GM12891 (cell line): ENCODE measurements at regions not wholly inside any gene's neighbourhood (a gene's known extent, or its start where the extent isn't known, plus 50 kb on each side); places are given as distances from the start of the nearest gene placed in this dataset.
"Not testable (repeated sequence)": the region's sequence is repeated elsewhere in the genome, so short reads cannot be mapped to it uniquely, and the experiment has no call there.

Source experiments
- DNase-seq: peaks from one replicate; pipeline ENCODE4 v3.0.0; 2011; ENCODE audit warnings: low spot score; ENCODE audit not compliant: insufficient read length
- FAIRE-seq: peaks from 2 replicates; lab custom pipeline; 2011; peaks lifted over from hg19 to GRCh38; lab: Jason Lieb, UNC
- PAX5 ChIP-seq: IDR thresholded peaks from 2 replicates; pipeline ENCODE4 v1.6.1; 2011; ENCODE audit warnings: low read length, moderate library complexity, mild to moderate bottlenecking; ENCODE audit not compliant: insufficient read depth, severe bottlenecking
- POLR2A ChIP-seq: IDR thresholded peaks from 2 replicates; pipeline ENCODE4 v1.6.1; 2011; ENCODE audit warnings: low read depth, low read length, control low read depth
- POLR2AphosphoS5 ChIP-seq: IDR thresholded peaks from 2 replicates; pipeline ENCODE4 v1.6.1; 2011; ENCODE audit warnings: low read depth, low read length, control low read depth
- POU2F2 ChIP-seq: IDR thresholded peaks from 2 replicates; pipeline ENCODE4 v1.6.1; 2011; ENCODE audit warnings: low read depth, mild to moderate bottlenecking, control low read depth, low read length, moderate library complexity
- SPI1 ChIP-seq: IDR thresholded peaks from 2 replicates; pipeline ENCODE4 v1.6.1; 2011; ENCODE audit warnings: low read depth, low read length, control low read depth
- TAF1 ChIP-seq: IDR thresholded peaks from 2 replicates; pipeline ENCODE4 v1.6.1; 2011; ENCODE audit warnings: low read depth, low read length, control low read depth

DNA sequence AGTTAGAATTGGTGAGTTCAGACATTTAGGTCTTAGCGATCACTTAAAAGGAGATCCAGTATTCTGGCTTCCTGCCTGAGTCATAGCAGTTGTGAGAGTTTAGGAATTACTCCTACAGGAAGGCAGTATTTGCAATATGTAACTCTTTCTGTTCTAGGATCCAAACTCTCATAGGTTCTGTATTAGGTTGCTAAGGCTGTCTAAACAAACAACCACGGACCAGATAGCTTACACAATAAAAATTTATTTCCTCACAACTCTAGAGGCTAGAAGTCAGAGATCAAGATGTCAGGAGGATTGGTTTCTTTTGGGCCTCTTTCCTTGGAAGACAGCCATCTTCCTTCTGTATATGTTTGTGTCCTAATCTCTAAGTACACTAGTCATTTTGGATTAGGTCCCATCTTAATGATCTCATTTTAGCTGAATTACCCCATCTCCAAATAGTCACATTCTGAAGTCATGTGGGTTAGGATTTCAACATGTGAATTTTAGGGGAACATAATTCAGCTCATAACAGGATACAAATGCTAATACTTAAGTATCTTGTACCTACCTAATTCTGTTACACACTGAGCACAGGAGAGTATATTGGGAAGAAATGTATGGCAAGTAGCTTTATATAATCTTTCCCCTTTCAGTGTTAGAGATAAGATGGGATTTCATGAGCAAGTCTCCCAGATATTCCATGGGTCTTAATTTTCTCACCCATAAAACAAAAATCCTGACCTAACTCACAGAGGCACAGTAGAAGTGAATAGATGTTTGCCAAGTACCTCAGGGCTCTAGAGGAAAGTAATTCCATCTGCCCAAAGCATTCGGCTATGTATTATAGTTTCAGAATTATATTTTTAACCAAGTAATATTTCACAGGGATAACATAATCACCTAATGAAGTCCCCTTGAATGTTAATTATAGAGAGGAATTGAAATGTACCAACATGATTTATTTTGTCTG is 144.4 kb downstream of the PTBP2 start:
- FAIRE-seq: no peak
- DNase-seq: no peak

DNA sequence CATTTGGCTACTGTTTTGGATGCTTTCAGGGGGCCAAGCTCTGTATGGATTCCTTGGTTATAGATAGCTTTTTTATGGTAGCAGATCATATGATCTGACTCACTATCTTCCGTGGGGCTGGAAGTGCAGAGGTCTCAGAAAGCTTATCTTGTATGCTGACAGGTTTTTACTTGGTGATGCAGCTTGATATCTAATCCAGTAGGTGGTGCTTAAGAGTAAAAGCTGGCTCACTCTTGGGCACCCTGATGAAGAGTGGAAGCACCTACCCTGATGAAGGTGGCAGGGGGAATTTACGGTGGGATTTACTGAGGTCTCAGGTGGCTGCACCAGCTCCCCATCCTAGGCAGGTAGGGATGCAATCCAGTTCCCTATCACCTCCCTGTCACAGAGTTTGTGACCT is 151.2 kb downstream of the PTBP2 start:
- no peak for DNase-seq
- TF ChIP-seq POLR2A: no peak
- TF ChIP-seq TAF1: no peak
- no peak for TF ChIP-seq POU2F2
- no peak for TF ChIP-seq PAX5
- TF ChIP-seq SPI1: no peak
- TF ChIP-seq POLR2AphosphoS5: no peak
- FAIRE-seq: no peak

More for the DNA sequence above, 144.4 kb downstream of the PTBP2 start:
- TF ChIP-seq TAF1 (no peak), POU2F2 (no peak), POLR2AphosphoS5 (no peak), POLR2A (no peak), PAX5 (no peak), SPI1 (no peak)

DNA sequence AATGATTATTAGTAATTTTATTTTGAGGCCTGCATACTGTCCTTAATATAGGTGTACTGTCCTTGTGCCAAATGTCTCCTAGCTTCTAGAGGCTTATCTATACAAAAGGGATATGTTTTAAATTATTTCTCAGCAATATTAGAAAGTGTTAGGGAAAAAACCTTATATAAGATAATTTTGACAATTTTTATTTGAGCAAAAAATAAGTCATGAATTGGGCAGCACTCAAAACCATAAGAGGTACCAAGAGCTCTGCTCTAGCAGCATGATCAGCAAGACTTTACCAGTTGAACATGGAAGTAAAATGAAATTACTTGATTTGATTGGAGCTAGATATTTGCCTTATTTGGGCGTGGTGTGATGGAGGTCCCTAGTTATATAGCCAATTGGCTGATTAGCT is 157.1 kb downstream of the PTBP2 start:
- DNase-seq: no peak
- TF ChIP-seq TAF1 (no peak), POLR2A (no peak), POU2F2 (no peak)
- no peak for FAIRE-seq

DNA sequence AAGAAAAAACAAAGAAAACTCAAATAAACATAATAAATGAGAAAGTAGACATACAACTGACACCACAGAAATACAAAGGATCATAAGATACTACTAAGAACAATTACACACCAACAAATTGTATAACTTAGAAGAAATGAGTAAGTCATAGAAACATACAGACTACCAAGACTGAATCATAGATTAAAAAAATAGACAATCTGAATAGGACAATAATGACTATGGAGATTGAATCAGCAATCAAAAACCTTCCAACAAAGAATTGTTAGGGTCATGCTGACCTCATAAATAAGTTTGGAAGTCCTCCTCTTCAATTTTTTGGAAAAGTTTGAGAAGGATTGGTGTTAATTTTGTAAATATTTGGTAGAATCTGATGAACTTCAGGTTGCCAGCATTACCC is 159.0 kb downstream of the PTBP2 start:
- no peak for DNase-seq
- TF ChIP-seq POU2F2: no peak
- no peak for TF ChIP-seq POLR2AphosphoS5
- TF ChIP-seq POLR2A: no peak
- TF ChIP-seq TAF1: no peak
- TF ChIP-seq PAX5: no peak
- TF ChIP-seq SPI1: no peak
- no peak for FAIRE-seq

DNA sequence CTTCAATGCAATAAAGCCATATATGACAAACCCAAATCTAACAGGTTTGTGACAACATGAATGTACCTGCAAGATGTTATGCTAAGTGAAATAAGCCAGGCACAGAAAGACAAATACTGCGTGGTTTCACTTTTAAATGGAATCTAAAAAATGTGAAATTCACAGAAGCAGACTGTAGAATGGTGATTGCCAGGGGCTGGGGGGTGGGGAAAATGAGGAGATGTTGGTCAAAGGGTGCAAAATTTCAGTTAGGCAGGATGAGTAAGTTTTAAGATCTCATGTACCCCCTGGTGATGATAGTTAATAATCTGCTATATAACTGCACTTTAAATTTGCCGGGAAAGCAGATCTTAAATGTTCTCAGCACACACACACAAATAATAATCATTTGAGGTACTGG is 160.5 kb downstream of the PTBP2 start:
- TF ChIP-seq SPI1 (no peak), TAF1 (no peak), POLR2AphosphoS5 (no peak), PAX5 (no peak), POU2F2 (no peak), POLR2A (no peak)
- DNase-seq (no peak), FAIRE-seq (no peak)

DNA sequence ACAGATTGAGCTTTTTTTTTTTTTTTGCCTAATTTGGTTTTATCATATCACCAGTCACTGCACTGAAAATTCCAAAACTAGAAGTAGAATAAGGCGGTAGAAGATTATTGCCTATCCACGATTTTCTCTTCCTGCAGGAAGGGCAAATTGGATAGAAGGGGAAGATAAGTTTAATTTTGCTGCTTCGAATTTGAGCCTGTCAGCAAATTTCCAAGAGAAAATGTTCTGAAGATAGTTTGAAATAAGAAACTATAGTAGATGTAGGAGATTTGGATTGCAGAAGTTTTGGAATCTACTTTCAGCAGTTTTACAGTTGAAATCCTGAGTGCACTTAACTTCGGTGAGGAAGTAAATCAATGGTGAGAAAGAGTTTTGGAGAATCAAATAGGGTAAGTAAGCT is 164.9 kb downstream of the PTBP2 start:
- FAIRE-seq: no peak
- no peak for TF ChIP-seq PAX5
- no peak for TF ChIP-seq TAF1
- no peak for TF ChIP-seq POLR2A
- TF ChIP-seq POLR2AphosphoS5: no peak
- no peak for TF ChIP-seq POU2F2
- no peak for TF ChIP-seq SPI1
- DNase-seq: no peak

DNA sequence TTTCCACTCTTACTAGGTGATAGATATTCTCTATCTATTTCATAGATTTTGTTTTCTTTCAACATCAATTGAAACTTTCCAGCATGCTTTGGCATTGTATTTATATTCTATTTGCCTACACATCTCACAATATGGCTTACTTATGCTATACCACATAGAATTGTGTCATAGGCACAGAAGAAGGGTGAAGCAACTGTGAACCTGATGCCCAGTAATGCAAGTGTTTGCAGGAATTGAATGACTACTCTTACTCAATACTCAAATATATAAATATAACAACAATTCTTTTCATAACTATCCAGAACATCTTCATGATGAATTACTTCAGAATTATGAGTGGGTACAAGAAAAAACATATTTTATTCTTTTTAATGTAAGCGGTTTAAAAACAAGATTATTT is 165.9 kb downstream of the PTBP2 start:
- TF ChIP-seq PAX5 (no peak), POU2F2 (no peak), POLR2A (no peak), POLR2AphosphoS5 (no peak), TAF1 (no peak), SPI1 (no peak)
- no peak for FAIRE-seq

DNA sequence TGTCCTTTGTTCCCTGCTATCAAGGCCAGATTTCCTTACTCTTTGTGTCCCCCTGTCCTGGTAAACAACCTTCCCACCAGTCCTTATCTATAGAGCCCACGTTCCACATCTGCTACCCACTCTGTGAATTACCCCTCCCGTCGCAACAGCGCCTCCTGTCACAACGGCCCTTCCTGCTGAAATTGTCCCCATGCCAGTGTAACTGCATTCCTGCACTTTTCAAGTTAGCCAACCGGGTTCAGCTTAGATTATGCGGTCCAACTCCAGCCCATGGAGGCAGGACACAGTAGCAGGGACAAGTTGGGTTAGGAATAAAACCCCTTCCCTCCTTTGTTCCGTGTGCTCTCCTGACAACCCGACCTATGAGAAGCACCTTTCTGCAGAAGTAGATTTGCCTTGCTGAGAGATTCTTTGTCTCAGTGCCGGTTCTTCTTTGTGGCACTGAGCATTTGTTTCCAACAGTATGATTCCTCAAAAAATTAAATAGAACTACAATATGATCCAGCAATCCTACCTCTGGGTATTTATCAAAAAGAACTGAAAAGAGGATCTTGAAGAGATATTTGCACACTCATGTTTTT is 180.3 kb downstream of the PTBP2 start:
- FAIRE-seq: no peak
- no peak for DNase-seq
- no peak for TF ChIP-seq TAF1
- TF ChIP-seq POLR2AphosphoS5: no peak
- TF ChIP-seq SPI1: no peak
- TF ChIP-seq POLR2A: no peak
- no peak for TF ChIP-seq POU2F2
- TF ChIP-seq PAX5: no peak

More for the DNA sequence above, 165.9 kb downstream of the PTBP2 start:
- DNase-seq: no peak

DNA sequence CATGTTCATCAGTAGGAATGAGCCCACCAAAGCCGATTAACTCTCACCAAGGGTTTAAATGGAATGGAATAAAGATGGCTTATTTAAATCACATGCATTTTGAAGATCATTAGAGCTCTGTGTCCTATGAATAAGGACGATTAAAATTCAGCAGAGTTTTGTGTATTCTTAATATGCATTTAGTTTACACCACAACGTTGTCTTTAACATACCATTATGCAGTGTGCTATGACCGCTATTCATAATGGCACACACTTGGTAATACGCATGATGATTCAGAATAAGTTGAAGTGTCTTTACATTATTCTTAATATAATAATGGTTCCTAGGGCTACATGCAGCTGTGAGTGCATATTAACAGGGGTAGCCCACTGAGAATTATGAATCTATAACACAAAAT is 190.7 kb downstream of the PTBP2 start:
- DNase-seq (no peak), FAIRE-seq (no peak)

DNA sequence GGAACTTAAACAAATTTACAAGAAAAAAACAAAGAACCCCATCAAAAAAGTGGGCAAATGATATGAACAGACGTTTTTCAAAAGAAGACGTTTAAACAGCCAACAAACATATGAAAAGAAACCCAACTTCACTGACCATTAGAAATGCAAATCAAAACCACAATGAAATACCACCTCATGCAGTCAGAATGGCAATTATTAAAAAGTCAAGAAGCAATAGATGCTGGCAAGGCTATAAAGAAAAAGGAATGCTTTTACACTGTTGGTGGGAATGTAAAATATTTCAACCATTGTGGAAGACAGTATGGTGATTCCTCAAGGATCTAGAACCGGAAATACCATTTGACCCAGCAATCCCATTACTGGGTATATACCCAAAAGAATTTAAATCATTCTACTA is 194.1 kb downstream of the PTBP2 start:
- not testable (repeated sequence) for FAIRE-seq

More for the DNA sequence above, 190.7 kb downstream of the PTBP2 start:
- no peak for TF ChIP-seq POLR2A
- no peak for TF ChIP-seq POU2F2
- TF ChIP-seq TAF1: no peak
- TF ChIP-seq SPI1: no peak
- no peak for TF ChIP-seq PAX5
- no peak for TF ChIP-seq POLR2AphosphoS5

More for the DNA sequence above, 194.1 kb downstream of the PTBP2 start:
- not testable (repeated sequence) for DNase-seq
